ENCODE measurements at regions not wholly inside any gene's neighbourhood (a gene's known extent, or its start where the extent isn't known, plus 50 kb on each side); places are given as distances from the start of the nearest gene placed in this dataset.

- POLR2A ChIA-PET = no interaction called here
- H3K27ac ChIP-seq (ENCODE audit: low read depth, low read length, poor library complexity, severe bottlenecking) = no peak overlapping the region
- TF ChIP-seq EZH2phosphoT487 (IDR thresholded peaks at IDR 0.05; ENCODE audit: borderline replicate concordance, low read depth, low read length) (no peak), CTCF (conservative IDR thresholded peaks at IDR 0.05; ENCODE audit: low read length) (no peak)
- no peaks in the 10 kb centered on the region for H3K36me3 ChIP-seq (ENCODE audit: insufficient read depth, low read length)
- no peak for DNase-seq (ENCODE audit: low spot score)
- H3K4me1 ChIP-seq (ENCODE audit: insufficient read depth, low read length, poor library complexity, severe bottlenecking) = no peaks in the 10 kb centered on the region
- intact Hi-C loops (cut with micrococcal nuclease; ENCODE audit: unreplicated experiment) = no loop called here
- no peaks in the 10 kb centered on the region for H3K9me2 ChIP-seq (ENCODE audit: insufficient read depth, low read length)
- no peak overlapping the region for H3K4me2 ChIP-seq (ENCODE audit: low read length)
- no peaks in the 10 kb centered on the region for H3K79me2 ChIP-seq (ENCODE audit: insufficient read depth, low read depth, low read length)
- no peaks in the 10 kb centered on the region for H4K20me1 ChIP-seq (ENCODE audit: insufficient read depth, low read length)
- CTCF ChIA-PET (ENCODE audit: unreplicated experiment) = no interaction called here
- no TSS peak for BruUV-seq (replicated peaks)
- no peak overlapping the region for H2AFZ ChIP-seq (ENCODE audit: low read length)
- H3K9me3 ChIP-seq (ENCODE audit: low read length) = no peaks in the 10 kb centered on the region
- H3K4me3 ChIP-seq (ENCODE audit: low read depth, low read length, poor library complexity, severe bottlenecking) = no peak overlapping the region
These were observed 1475.1 kb downstream of the MAT2B start for GRCh38 chr5:164980480-164980879.

GRCh38 chr5:164998142-164998541 lies 1492.7 kb downstream of the MAT2B start:
- Histone ChIP-seq H3K9me2 (ENCODE audit: insufficient read depth, low read length) (no peaks in the 10 kb centered on the region), H3K9me3 (ENCODE audit: low read length) (no peaks in the 10 kb centered on the region), H3K27ac (ENCODE audit: low read depth, low read length, poor library complexity, severe bottlenecking) (no peak overlapping the region), H3K79me2 (ENCODE audit: insufficient read depth, low read depth, low read length) (no peaks in the 10 kb centered on the region), H3K4me2 (ENCODE audit: low read length) (no peak overlapping the region), H3K4me1 (ENCODE audit: insufficient read depth, low read length, poor library complexity, severe bottlenecking) (no peaks in the 10 kb centered on the region), H2AFZ (ENCODE audit: low read length) (no peak overlapping the region), H3K36me3 (ENCODE audit: insufficient read depth, low read length) (no peaks in the 10 kb centered on the region), H3K4me3 (ENCODE audit: low read depth, low read length, poor library complexity, severe bottlenecking) (no peak overlapping the region), H4K20me1 (ENCODE audit: insufficient read depth, low read length) (no peaks in the 10 kb centered on the region)
- no peak for DNase-seq (ENCODE audit: low spot score)
- ChIA-PET POLR2A (no interaction called here), CTCF (ENCODE audit: unreplicated experiment) (no interaction called here)
- BruUV-seq (replicated peaks) = no TSS peak
- intact Hi-C loops (cut with micrococcal nuclease; ENCODE audit: unreplicated experiment) = no loop called here
- TF ChIP-seq EZH2phosphoT487 (IDR thresholded peaks at IDR 0.05; ENCODE audit: borderline replicate concordance, low read depth, low read length) = no peak
- TF ChIP-seq CTCF (conservative IDR thresholded peaks at IDR 0.05; ENCODE audit: low read length) = no peak

GRCh38 chr5:164998590-164998989 lies 1493.2 kb downstream of the MAT2B start:
- TF ChIP-seq CTCF (conservative IDR thresholded peaks at IDR 0.05; ENCODE audit: low read length) (no peak), EZH2phosphoT487 (IDR thresholded peaks at IDR 0.05; ENCODE audit: borderline replicate concordance, low read depth, low read length) (no peak)
- no peaks in the 10 kb centered on the region for H3K9me3 ChIP-seq (ENCODE audit: low read length)
- H3K4me1 ChIP-seq (ENCODE audit: insufficient read depth, low read length, poor library complexity, severe bottlenecking) = no peaks in the 10 kb centered on the region
- H3K79me2 ChIP-seq (ENCODE audit: insufficient read depth, low read depth, low read length) = no peaks in the 10 kb centered on the region
- no peaks in the 10 kb centered on the region for H4K20me1 ChIP-seq (ENCODE audit: insufficient read depth, low read length)
- no peak overlapping the region for H3K4me3 ChIP-seq (ENCODE audit: low read depth, low read length, poor library complexity, severe bottlenecking)
- H3K9me2 ChIP-seq (ENCODE audit: insufficient read depth, low read length) = no peaks in the 10 kb centered on the region
- no peak for DNase-seq (ENCODE audit: low spot score)
- no peak overlapping the region for H3K4me2 ChIP-seq (ENCODE audit: low read length)
- ChIA-PET CTCF (ENCODE audit: unreplicated experiment) (no interaction called here), POLR2A (no interaction called here)
- intact Hi-C loops (cut with micrococcal nuclease; ENCODE audit: unreplicated experiment) = no loop called here
- H3K36me3 ChIP-seq (ENCODE audit: insufficient read depth, low read length) = no peaks in the 10 kb centered on the region
- no peak overlapping the region for H2AFZ ChIP-seq (ENCODE audit: low read length)
- no TSS peak for BruUV-seq (replicated peaks)
- no peak overlapping the region for H3K27ac ChIP-seq (ENCODE audit: low read depth, low read length, poor library complexity, severe bottlenecking)
